ENCODE measurements at regions not wholly inside any gene's neighbourhood (a gene's known extent, or its start where the extent isn't known, plus 50 kb on each side); places are given as distances from the start of the nearest gene placed in this dataset.

- H3K4me3 ChIP-seq (ENCODE audit: low read length), result no peak overlapping the region
- DNase-seq (ENCODE audit: low read depth), result no peak
- no peak for TF ChIP-seq CTCF (conservative IDR thresholded peaks at IDR 0.05; ENCODE audit: low read depth, low read length)
These were observed 264.6 kb upstream of the TLE3 start for GRCh38 chr15:70362350-70362749.

GRCh38 chr15:70361891-70362290 is 264.2 kb upstream of the TLE3 start:
- no peak for DNase-seq (ENCODE audit: low read depth)
- no peak for TF ChIP-seq CTCF (conservative IDR thresholded peaks at IDR 0.05; ENCODE audit: low read depth, low read length)
- no peak overlapping the region for H3K4me3 ChIP-seq (ENCODE audit: low read length)

- no peak for TF ChIP-seq CTCF (conservative IDR thresholded peaks at IDR 0.05; ENCODE audit: low read depth, low read length)
- H3K4me3 ChIP-seq (ENCODE audit: low read length), result no peak overlapping the region
- no peak for DNase-seq (ENCODE audit: low read depth)
These were observed 263.4 kb upstream of the TLE3 start for GRCh38 chr15:70361106-70361505.

- no peak for TF ChIP-seq CTCF (conservative IDR thresholded peaks at IDR 0.05; ENCODE audit: low read depth, low read length)
- no peak for DNase-seq (ENCODE audit: low read depth)
- H3K4me3 ChIP-seq (ENCODE audit: low read length), result no peak overlapping the region
These were observed 261.3 kb upstream of the TLE3 start for GRCh38 chr15:70358871-70359647.

- TF ChIP-seq CTCF (conservative IDR thresholded peaks at IDR 0.05; ENCODE audit: low read depth, low read length), result no peak
These were observed 260.5 kb upstream of the TLE3 start for GRCh38 chr15:70358011-70358819.

GRCh38 chr15:70357453-70357852 is 259.7 kb upstream of the TLE3 start:
- TF ChIP-seq CTCF (conservative IDR thresholded peaks at IDR 0.05; ENCODE audit: low read depth, low read length), result no peak
- no peak for DNase-seq (ENCODE audit: low read depth)
- no peak overlapping the region for H3K4me3 ChIP-seq (ENCODE audit: low read length)

More at GRCh38 chr15:70358011-70358819, 260.5 kb upstream of the TLE3 start:
- no peak overlapping the region for H3K4me3 ChIP-seq (ENCODE audit: low read length)
- no peak for DNase-seq (ENCODE audit: low read depth)
